ENCODE measurements at regions not wholly inside any gene's neighbourhood (a gene's known extent, or its start where the extent isn't known, plus 50 kb on each side); places are given as distances from the start of the nearest gene placed in this dataset.

DNA sequence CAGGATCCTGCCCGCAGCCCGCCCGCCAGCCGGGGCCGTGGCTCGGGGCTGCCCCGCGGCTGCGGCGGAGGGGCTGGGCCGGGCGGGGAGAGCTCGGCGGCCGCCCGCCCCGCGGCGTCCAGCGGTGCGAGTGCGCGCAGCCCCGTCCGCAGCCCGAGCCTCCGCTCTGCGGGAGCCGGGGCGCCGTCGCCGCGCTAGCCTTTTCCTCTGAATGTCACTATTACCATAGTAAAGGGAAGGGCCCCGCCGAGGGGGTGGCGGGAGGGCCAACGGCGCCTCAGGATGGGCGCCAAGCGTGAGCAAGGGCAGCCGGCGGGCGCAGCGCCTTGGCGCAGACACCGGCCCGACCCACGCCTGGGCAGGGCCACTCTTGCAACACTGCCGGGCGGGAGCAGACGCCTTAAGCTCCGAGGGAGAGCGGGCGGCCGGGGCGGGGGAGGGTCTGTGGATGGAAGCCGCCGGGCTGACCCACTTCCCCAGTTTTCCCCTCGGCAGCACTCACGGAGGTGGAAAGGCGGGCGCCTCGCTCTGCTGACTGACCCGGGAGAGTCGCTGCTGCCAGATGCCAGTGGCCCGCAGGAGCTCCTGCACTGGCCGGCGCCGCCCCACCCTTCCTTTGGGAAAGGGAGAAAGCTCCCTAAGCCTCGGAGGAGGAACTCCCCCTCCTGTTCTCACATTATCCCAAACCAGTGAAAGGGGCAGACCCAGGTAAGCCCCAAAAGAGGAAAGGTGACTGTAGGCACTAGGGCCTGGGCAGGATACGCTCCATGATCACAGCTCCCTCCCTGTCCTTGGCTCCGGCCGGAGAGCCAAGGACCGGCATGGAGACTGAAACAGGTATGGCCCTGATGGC, 329.4 kb downstream of the HNRNPD start:
- H3K27ac ChIP-seq (ENCODE audit: control insufficient read depth, insufficient read depth) = no peak overlapping the region
- WGBS (ENCODE audit: insufficient coverage, insufficient replicate concordance, low lambda C conversion rate, missing lambda C conversion rate) = 6% methylated on average over 53 of the region's 75 CpGs
- ChIA-PET CTCF (no interaction called here), RAD21 (ENCODE audit: unreplicated experiment) (no interaction called here), POLR2A (no interaction called here), SMC1A (ENCODE audit: uncharacterized antibody, unreplicated experiment) (no interaction called here)
- ATAC-seq (no peak), DNase-seq (ENCODE audit: low read depth, low spot score) (no peak), FAIRE-seq (no peak)
- no peaks in the 10 kb centered on the region for H3K36me3 ChIP-seq (ENCODE audit: control insufficient read depth in 2 of 2, insufficient read depth in 2 of 2, low read length in 1 of 2)
- H4K20me1 ChIP-seq (ENCODE audit: control insufficient read depth, insufficient read depth) = no peaks in the 10 kb centered on the region
- no peak overlapping the region for H3K4me2 ChIP-seq (ENCODE audit: control insufficient read depth, insufficient read depth)
- intact Hi-C loops (cut with micrococcal nuclease; ENCODE audit: unreplicated experiment) = no loop called here
- no peak overlapping the region for H2AFZ ChIP-seq (ENCODE audit: control insufficient read depth, low read depth, low read length)
- H3K9ac ChIP-seq (ENCODE audit: control insufficient read depth, insufficient read depth, low read length) = no peak overlapping the region
- H3K4me1 ChIP-seq (ENCODE audit: control insufficient read depth, insufficient read depth, low read length) = no peaks in the 10 kb centered on the region
- H3K9me3 ChIP-seq (replicated peaks; ENCODE audit: control insufficient read depth, insufficient read depth, low read length) = no peaks in the 10 kb centered on the region
- no peaks in the 10 kb centered on the region for H3K79me2 ChIP-seq (ENCODE audit: control insufficient read depth, insufficient read depth, low read length)
- no peak overlapping the region for H3K4me3 ChIP-seq
- TF ChIP-seq REST (IDR thresholded peaks at IDR 0.05; ENCODE audit: low read depth, low read length) = no peak
- peaks cover 4 to 6% of the 10 kb centered on the region in 2 experiments; a peak in 2 of 4 replicates for H3K27me3 ChIP-seq (replicated peaks in 1 of 2; ENCODE audit: control insufficient read depth in 2 of 2, insufficient read depth in 2 of 2, low read length in 1 of 2)
- BruUV-seq (replicated peaks) = no TSS peak
- in situ Hi-C loops (cut with MboI) = no loop called here

DNA sequence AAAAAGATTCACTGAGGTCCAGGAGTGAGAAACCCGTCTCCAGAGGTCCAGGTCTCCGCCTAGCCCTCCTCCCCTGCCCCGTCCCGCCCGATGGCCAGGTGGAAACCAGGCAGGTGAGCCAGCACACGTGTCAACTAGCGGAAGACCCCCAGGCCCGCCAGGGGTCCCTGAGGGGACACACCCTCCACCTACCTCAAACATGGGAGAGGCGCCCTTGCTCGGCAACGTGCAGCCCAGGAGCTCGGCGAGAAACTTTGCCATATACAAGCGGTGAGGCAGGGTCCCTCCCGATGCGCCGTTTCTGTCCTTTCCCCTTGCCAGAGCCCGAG, 330.0 kb downstream of the HNRNPD start:
- in situ Hi-C loops (cut with MboI) (no loop called here), intact Hi-C loops (cut with micrococcal nuclease; ENCODE audit: unreplicated experiment) (no loop called here)
- no peak overlapping the region for H3K9ac ChIP-seq (ENCODE audit: control insufficient read depth, insufficient read depth, low read length)
- FAIRE-seq (no peak), DNase-seq (ENCODE audit: low read depth, low spot score) (no peak), ATAC-seq (no peak)
- no peaks in the 10 kb centered on the region for H3K4me1 ChIP-seq (ENCODE audit: control insufficient read depth, insufficient read depth, low read length)
- H3K4me2 ChIP-seq (ENCODE audit: control insufficient read depth, insufficient read depth) = no peak overlapping the region
- H3K9me3 ChIP-seq (replicated peaks; ENCODE audit: control insufficient read depth, insufficient read depth, low read length) = no peaks in the 10 kb centered on the region
- no TSS peak for BruUV-seq (replicated peaks)
- H3K4me3 ChIP-seq = no peak overlapping the region
- H2AFZ ChIP-seq (ENCODE audit: control insufficient read depth, low read depth, low read length) = no peak overlapping the region
- no peaks in the 10 kb centered on the region for H4K20me1 ChIP-seq (ENCODE audit: control insufficient read depth, insufficient read depth)
- H3K79me2 ChIP-seq (ENCODE audit: control insufficient read depth, insufficient read depth, low read length) = no peaks in the 10 kb centered on the region
- RAD21 ChIA-PET (ENCODE audit: unreplicated experiment) = no interaction called here
- 19% methylated on average over 15 of the region's 18 CpGs for WGBS (ENCODE audit: insufficient coverage, insufficient replicate concordance, low lambda C conversion rate, missing lambda C conversion rate)
- H3K36me3 ChIP-seq (ENCODE audit: control insufficient read depth in 2 of 2, insufficient read depth in 2 of 2, low read length in 1 of 2) = no peaks in the 10 kb centered on the region
- CTCF ChIA-PET = no interaction called here
- H3K27ac ChIP-seq (ENCODE audit: control insufficient read depth, insufficient read depth) = no peak overlapping the region
- SMC1A ChIA-PET (ENCODE audit: uncharacterized antibody, unreplicated experiment) = no interaction called here
- peaks cover 4 to 6% of the 10 kb centered on the region in 2 experiments; a peak in 2 of 4 replicates for H3K27me3 ChIP-seq (replicated peaks in 1 of 2; ENCODE audit: control insufficient read depth in 2 of 2, insufficient read depth in 2 of 2, low read length in 1 of 2)
- POLR2A ChIA-PET = no interaction called here
- no peak for TF ChIP-seq NR2C1 (IDR thresholded peaks at IDR 0.05)
- no peak for TF ChIP-seq MAX (IDR thresholded peaks at IDR 0.05; ENCODE audit: low read depth, low read length)
- TF ChIP-seq ATF7 (IDR thresholded peaks at IDR 0.05; ENCODE audit: low read depth) = no peak
- TF ChIP-seq NR2C2 (IDR thresholded peaks at IDR 0.05; ENCODE audit: borderline replicate concordance, control insufficient read depth, insufficient read length, low read depth) = no peak
- TF ChIP-seq PML (IDR thresholded peaks at IDR 0.05; ENCODE audit: low read length) = no peak
- TF ChIP-seq TCF7 (IDR thresholded peaks at IDR 0.05; ENCODE audit: borderline replicate concordance) = no peak
- TF ChIP-seq ZBED1 (IDR thresholded peaks at IDR 0.05; ENCODE audit: borderline replicate concordance) = no peak

All from GM12878 (cell line).